Hepatocyte (in vitro differentiated cells): ENCODE measurements at regions not wholly inside any gene's neighbourhood (a gene's known extent, or its start where the extent isn't known, plus 50 kb on each side); places are given as distances from the start of the nearest gene placed in this dataset.

ENCODE experiments used
- CTCF ChIP-seq: fragments of 200-600 bp; sonication (generic); IDR thresholded peaks from 2 replicates; pipeline ENCODE4 v1.5.1; 2016; ENCODE audit warnings: antibody characterized with exemption, mild to moderate bottlenecking; ENCODE audit not compliant: poor library complexity
- EZH2phosphoT487 ChIP-seq: fragments of 200-600 bp; sonication (generic); IDR thresholded peaks from one replicate; pipeline ENCODE4 v1.6.1; 2018; ENCODE audit warnings: antibody characterized with exemption, mild to moderate bottlenecking, low read depth, moderate library complexity; ENCODE audit not compliant: unreplicated experiment, severe bottlenecking

GRCh38 chr7:12873571-12873970 lies 186.1 kb downstream of the ARL4A start:
- TF ChIP-seq CTCF = no peak
- TF ChIP-seq EZH2phosphoT487 = no peak
